ENCODE measurements at regions not wholly inside any gene's neighbourhood (a gene's known extent, or its start where the extent isn't known, plus 50 kb on each side); places are given as distances from the start of the nearest gene placed in this dataset.

DNA sequence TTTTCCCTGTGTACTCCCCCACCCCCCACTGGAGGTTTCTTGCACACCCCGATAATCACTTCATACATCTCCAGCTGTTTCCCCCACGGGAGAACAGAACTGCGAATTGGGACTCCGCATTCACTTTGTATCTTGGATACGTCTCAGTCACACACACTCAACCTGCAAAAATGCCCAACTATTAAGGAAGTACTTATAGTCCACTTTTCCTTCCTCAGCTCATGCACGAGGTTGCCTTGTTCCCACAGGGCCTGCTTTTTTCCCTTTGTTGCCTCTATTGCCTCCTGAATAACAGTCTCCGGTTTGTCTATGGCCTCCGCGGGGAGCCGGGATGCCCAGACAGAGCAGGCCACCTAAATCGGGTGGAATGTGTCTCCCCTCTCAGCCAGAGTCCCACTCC is 282.3 kb downstream of the PYDC2 start:
- TF ChIP-seq, protein P1, sequence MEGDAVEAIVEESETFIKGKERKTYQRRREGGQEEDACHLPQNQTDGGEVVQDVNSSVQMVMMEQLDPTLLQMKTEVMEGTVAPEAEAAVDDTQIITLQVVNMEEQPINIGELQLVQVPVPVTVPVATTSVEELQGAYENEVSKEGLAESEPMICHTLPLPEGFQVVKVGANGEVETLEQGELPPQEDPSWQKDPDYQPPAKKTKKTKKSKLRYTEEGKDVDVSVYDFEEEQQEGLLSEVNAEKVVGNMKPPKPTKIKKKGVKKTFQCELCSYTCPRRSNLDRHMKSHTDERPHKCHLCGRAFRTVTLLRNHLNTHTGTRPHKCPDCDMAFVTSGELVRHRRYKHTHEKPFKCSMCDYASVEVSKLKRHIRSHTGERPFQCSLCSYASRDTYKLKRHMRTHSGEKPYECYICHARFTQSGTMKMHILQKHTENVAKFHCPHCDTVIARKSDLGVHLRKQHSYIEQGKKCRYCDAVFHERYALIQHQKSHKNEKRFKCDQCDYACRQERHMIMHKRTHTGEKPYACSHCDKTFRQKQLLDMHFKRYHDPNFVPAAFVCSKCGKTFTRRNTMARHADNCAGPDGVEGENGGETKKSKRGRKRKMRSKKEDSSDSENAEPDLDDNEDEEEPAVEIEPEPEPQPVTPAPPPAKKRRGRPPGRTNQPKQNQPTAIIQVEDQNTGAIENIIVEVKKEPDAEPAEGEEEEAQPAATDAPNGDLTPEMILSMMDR (conservative IDR thresholded peaks at IDR 0.05) = no peak
- TF ChIP-seq ZFX (IDR thresholded peaks at IDR 0.05) = no peak
